HG03378 (cell line): ENCODE measurements at regions not wholly inside any gene's neighbourhood (a gene's known extent, or its start where the extent isn't known, plus 50 kb on each side); places are given as distances from the start of the nearest gene placed in this dataset.

Experiments used
- ATAC-seq: cut with Tn5 transposase; IDR thresholded peaks from one replicate; pipeline ENCODE4 v1.9.1; 2021; ENCODE audit warnings: mild to moderate bottlenecking, moderate library complexity; ENCODE audit not compliant: unreplicated experiment

- no peak for ATAC-seq
Observed at GRCh38 chr4:31045724-31046318, 325.7 kb downstream of the PCDH7 start.

- ATAC-seq = no peak
Observed at GRCh38 chr4:31051151-31051550, 331.0 kb downstream of the PCDH7 start.

GRCh38 chr4:31051565-31051964 lies 331.4 kb downstream of the PCDH7 start:
- no peak for ATAC-seq

GRCh38 chr4:31052519-31052918 lies 332.4 kb downstream of the PCDH7 start:
- ATAC-seq = no peak

GRCh38 chr4:31053451-31053850 lies 333.3 kb downstream of the PCDH7 start:
- no peak for ATAC-seq

- no peak for ATAC-seq
Observed at GRCh38 chr4:31054295-31054694, 334.1 kb downstream of the PCDH7 start.

- ATAC-seq = no peak
Observed at GRCh38 chr4:31058656-31059055, 338.5 kb downstream of the PCDH7 start.

- no peak for ATAC-seq
Observed at GRCh38 chr4:31059753-31060522, 339.8 kb downstream of the PCDH7 start.

- no peak for ATAC-seq
Observed at GRCh38 chr4:31065086-31065485, 344.9 kb downstream of the PCDH7 start.

GRCh38 chr4:31068257-31069075 lies 348.3 kb downstream of the PCDH7 start:
- no peak for ATAC-seq

- ATAC-seq = no peak
Observed at GRCh38 chr4:31069151-31069550, 349.0 kb downstream of the PCDH7 start.

GRCh38 chr4:31071508-31072486 lies 351.6 kb downstream of the PCDH7 start:
- no peak for ATAC-seq

GRCh38 chr4:31075969-31076368 lies 355.8 kb downstream of the PCDH7 start:
- no peak for ATAC-seq

GRCh38 chr4:31078661-31079060 lies 358.5 kb downstream of the PCDH7 start:
- no peak for ATAC-seq

GRCh38 chr4:31080887-31081286 lies 360.7 kb downstream of the PCDH7 start:
- ATAC-seq = no peak

GRCh38 chr4:31081366-31081765 lies 361.2 kb downstream of the PCDH7 start:
- no peak for ATAC-seq

GRCh38 chr4:31083456-31083855 lies 363.3 kb downstream of the PCDH7 start:
- no peak for ATAC-seq

GRCh38 chr4:31084806-31085416 lies 364.7 kb downstream of the PCDH7 start:
- no peak for ATAC-seq

GRCh38 chr4:31085689-31086088 lies 365.5 kb downstream of the PCDH7 start:
- ATAC-seq = no peak

- no peak for ATAC-seq
Observed at GRCh38 chr4:31086756-31087330, 366.7 kb downstream of the PCDH7 start.
